ENCODE measurements at regions not wholly inside any gene's neighbourhood (a gene's known extent, or its start where the extent isn't known, plus 50 kb on each side); places are given as distances from the start of the nearest gene placed in this dataset.
A peak's percentile ranks its signal among the peaks of the same experiment; 100 is the strongest.

GRCh38 chr5:106522296-106522695, 1148.4 kb downstream of the EFNA5 start:
- no peaks in the 10 kb centered on the region for H3K36me3 ChIP-seq (ENCODE audit: insufficient read depth, low read length)
- H3K79me2 ChIP-seq (ENCODE audit: control insufficient read depth, insufficient read depth, low read length, unreplicated experiment) = no peaks in the 10 kb centered on the region
- H3K27me3 ChIP-seq (ENCODE audit: insufficient read depth, low read length) = no peaks in the 10 kb centered on the region
- peak overlapping the region; percentile 58 for H3K27ac ChIP-seq (ENCODE audit: low read depth, low read length)
- H3K4me3 ChIP-seq (ENCODE audit: low read depth, low read length) = no peak overlapping the region
- peaks cover 23% of the 10 kb centered on the region for H3K4me1 ChIP-seq (ENCODE audit: control insufficient read depth, insufficient read depth, low read length, unreplicated experiment)
- H2AFZ ChIP-seq (ENCODE audit: low read length, unreplicated experiment) = peak overlapping the region; percentile 45

DNA sequence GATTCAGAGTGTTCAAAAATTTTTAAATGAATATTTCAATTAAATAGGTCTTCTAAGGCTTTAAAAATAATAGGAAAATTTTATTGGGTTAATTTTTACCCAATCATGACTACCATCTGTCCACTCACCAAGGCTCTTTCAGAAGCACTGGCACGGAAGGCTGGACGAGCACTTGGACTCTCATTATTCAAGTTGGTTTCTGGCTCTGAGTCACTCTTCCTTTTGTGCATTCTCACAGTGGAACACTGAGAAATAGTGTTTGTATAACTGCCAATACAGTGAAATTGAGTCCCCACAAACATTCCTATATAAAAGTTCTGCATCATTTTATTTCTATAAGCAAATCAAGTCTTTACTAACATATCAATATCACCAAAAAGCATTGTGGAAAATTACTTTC, 1149.0 kb downstream of the EFNA5 start:
- no peaks in the 10 kb centered on the region for H3K36me3 ChIP-seq (ENCODE audit: insufficient read depth, low read length)
- H3K4me1 ChIP-seq (ENCODE audit: control insufficient read depth, insufficient read depth, low read length, unreplicated experiment) = peaks cover 23% of the 10 kb centered on the region
- no peak overlapping the region for H3K4me3 ChIP-seq (ENCODE audit: low read depth, low read length)
- no peak overlapping the region for H2AFZ ChIP-seq (ENCODE audit: low read length, unreplicated experiment)
- peak overlapping the region; percentile 58 for H3K27ac ChIP-seq (ENCODE audit: low read depth, low read length)
- no peaks in the 10 kb centered on the region for H3K27me3 ChIP-seq (ENCODE audit: insufficient read depth, low read length)
- H3K79me2 ChIP-seq (ENCODE audit: control insufficient read depth, insufficient read depth, low read length, unreplicated experiment) = no peaks in the 10 kb centered on the region

DNA sequence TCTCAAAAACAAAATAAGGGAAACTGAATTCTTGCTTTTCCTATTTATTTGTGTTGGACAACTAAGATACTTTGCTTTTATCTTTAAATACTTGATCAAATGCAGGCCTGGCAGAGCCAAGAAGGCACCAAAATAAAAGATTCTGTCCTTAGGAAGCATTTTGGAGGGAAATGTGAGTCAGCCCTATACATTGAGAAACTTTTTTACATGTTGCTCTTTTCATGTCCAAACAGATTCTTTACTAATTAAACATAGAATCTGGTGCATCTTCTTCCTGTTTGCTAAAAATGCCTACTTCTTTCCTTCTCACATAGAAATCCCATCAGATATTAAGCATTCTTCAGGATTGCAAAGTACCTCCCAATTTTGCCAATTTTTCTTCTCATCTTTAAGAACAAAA, 1160.4 kb downstream of the EFNA5 start:
- no peak overlapping the region for H2AFZ ChIP-seq (ENCODE audit: low read length, unreplicated experiment)
- no peaks in the 10 kb centered on the region for H3K36me3 ChIP-seq (ENCODE audit: insufficient read depth, low read length)
- H3K4me1 ChIP-seq (ENCODE audit: control insufficient read depth, insufficient read depth, low read length, unreplicated experiment) = no peaks in the 10 kb centered on the region
- H3K27ac ChIP-seq (ENCODE audit: low read depth, low read length) = no peak overlapping the region
- H3K27me3 ChIP-seq (ENCODE audit: insufficient read depth, low read length) = no peaks in the 10 kb centered on the region
- no peaks in the 10 kb centered on the region for H3K79me2 ChIP-seq (ENCODE audit: control insufficient read depth, insufficient read depth, low read length, unreplicated experiment)
- no peak overlapping the region for H3K4me3 ChIP-seq (ENCODE audit: low read depth, low read length)

DNA sequence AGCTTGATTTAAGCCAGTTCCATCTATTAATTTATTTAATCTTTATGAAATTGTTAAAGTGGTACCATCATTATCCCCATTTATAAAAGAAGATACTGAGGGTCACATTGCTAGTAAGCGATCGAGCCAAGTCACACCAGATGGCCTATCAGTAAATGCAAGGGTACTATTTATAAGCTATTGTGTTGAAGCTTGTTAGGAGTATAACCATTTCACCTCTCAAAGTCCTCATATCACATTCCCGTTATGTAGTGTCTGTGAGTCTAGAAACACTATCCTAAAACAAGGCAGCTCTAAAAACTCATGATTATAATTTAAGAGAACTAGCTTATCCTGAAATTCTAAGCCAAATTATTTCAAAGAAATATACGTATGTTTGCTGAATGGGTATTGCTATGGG, 1161.8 kb downstream of the EFNA5 start:
- Histone ChIP-seq H3K36me3 (ENCODE audit: insufficient read depth, low read length) (no peaks in the 10 kb centered on the region), H3K4me3 (ENCODE audit: low read depth, low read length) (no peak overlapping the region), H2AFZ (ENCODE audit: low read length, unreplicated experiment) (no peak overlapping the region), H3K79me2 (ENCODE audit: control insufficient read depth, insufficient read depth, low read length, unreplicated experiment) (no peaks in the 10 kb centered on the region), H3K27ac (ENCODE audit: low read depth, low read length) (no peak overlapping the region), H3K4me1 (ENCODE audit: control insufficient read depth, insufficient read depth, low read length, unreplicated experiment) (no peaks in the 10 kb centered on the region), H3K27me3 (ENCODE audit: insufficient read depth, low read length) (no peaks in the 10 kb centered on the region)

DNA sequence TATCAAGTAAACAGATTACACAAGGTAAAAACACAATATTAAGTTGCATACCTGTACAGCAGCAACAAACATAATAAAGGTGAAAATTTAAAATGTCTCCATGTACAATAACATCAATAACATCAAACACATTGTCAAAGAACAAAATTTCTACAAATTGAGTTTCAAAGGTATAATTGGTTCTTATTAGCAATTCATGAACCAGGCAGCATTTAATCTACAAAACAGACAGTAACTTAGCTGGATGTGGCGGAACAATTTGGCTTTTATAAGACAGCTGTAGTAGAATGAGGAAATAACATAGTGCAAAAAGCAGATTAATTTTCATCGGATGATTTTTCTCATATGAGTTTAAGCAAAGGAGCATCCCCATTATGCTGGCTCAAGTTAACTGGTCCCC, 1176.8 kb downstream of the EFNA5 start:
- H3K4me3 ChIP-seq (ENCODE audit: low read depth, low read length) = no peak overlapping the region
- no peaks in the 10 kb centered on the region for H3K4me1 ChIP-seq (ENCODE audit: control insufficient read depth, insufficient read depth, low read length, unreplicated experiment)
- H3K27me3 ChIP-seq (ENCODE audit: insufficient read depth, low read length) = no peaks in the 10 kb centered on the region
- no peak overlapping the region for H3K27ac ChIP-seq (ENCODE audit: low read depth, low read length)
- H3K79me2 ChIP-seq (ENCODE audit: control insufficient read depth, insufficient read depth, low read length, unreplicated experiment) = no peaks in the 10 kb centered on the region
- no peaks in the 10 kb centered on the region for H3K36me3 ChIP-seq (ENCODE audit: insufficient read depth, low read length)
- H2AFZ ChIP-seq (ENCODE audit: low read length, unreplicated experiment) = no peak overlapping the region

DNA sequence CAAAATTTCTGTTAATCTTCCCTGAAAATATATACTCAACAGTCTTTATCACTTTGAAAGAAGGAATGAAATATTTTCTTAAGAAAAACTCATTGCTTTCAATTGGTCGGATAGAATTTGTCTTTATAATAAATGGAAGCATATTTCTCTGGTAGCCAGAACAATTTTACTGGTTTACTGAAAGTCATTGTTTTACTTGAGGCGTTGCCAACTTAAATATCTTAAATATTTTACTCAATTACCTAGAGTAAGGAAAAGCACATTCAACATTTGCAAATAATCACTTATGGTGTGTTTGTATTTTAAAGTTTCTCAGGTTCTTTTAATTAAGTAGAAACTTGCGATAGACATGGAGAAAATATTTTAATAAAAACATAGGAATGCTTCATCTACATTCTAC, 1181.7 kb downstream of the EFNA5 start:
- Histone ChIP-seq H3K4me1 (ENCODE audit: control insufficient read depth, insufficient read depth, low read length, unreplicated experiment) (no peaks in the 10 kb centered on the region), H3K36me3 (ENCODE audit: insufficient read depth, low read length) (no peaks in the 10 kb centered on the region), H3K4me3 (ENCODE audit: low read depth, low read length) (no peak overlapping the region), H3K79me2 (ENCODE audit: control insufficient read depth, insufficient read depth, low read length, unreplicated experiment) (no peaks in the 10 kb centered on the region), H3K27me3 (ENCODE audit: insufficient read depth, low read length) (no peaks in the 10 kb centered on the region), H3K27ac (ENCODE audit: low read depth, low read length) (no peak overlapping the region), H2AFZ (ENCODE audit: low read length, unreplicated experiment) (peak overlapping the region; percentile 58)

DNA sequence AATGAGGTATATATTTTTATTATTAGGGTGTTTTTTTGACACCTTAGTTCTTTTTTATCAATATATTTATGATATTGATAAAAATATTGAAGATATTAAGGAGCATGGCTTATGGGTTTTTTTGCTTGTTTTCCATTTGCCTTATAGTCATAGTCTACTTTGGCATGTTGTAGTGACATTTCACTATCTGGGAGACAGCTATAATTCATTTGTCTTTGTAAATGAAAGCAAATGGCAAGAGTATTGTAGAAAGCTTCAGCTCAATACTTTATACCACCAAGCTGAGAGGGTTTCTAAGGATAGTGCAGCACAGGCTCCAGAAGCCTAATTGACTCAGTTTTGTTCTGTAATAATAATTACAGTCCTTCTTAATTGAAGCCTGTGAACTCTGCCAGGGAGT, 1182.3 kb downstream of the EFNA5 start:
- Histone ChIP-seq H3K27ac (ENCODE audit: low read depth, low read length) (no peak overlapping the region), H3K4me3 (ENCODE audit: low read depth, low read length) (no peak overlapping the region), H3K4me1 (ENCODE audit: control insufficient read depth, insufficient read depth, low read length, unreplicated experiment) (no peaks in the 10 kb centered on the region), H3K36me3 (ENCODE audit: insufficient read depth, low read length) (no peaks in the 10 kb centered on the region), H3K79me2 (ENCODE audit: control insufficient read depth, insufficient read depth, low read length, unreplicated experiment) (no peaks in the 10 kb centered on the region), H3K27me3 (ENCODE audit: insufficient read depth, low read length) (no peaks in the 10 kb centered on the region), H2AFZ (ENCODE audit: low read length, unreplicated experiment) (peak overlapping the region; percentile 58)

DNA sequence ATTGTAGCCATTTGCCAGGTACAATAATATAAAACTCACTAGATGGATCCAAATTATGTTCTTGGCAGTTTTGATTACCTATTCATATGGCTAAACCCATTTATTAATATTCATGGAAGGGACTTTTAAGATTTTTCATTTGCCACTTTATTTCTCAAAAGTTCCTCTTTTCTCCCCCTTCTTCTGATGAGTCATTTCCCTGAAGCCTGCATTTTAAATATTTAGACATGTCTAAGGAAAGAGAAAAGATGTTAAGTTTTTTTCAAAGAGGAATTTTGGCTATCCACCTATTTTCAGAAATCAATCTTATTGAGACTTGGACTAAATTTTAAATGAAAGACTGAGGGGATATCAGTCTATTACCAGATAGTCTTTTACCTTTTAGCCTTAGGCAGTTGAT, 1189.4 kb downstream of the EFNA5 start:
- peaks cover 6% of the 10 kb centered on the region for H3K4me1 ChIP-seq (ENCODE audit: control insufficient read depth, insufficient read depth, low read length, unreplicated experiment)

GRCh38 chr5:106476630-106477029, 1194.1 kb downstream of the EFNA5 start:
- Histone ChIP-seq H3K27ac (ENCODE audit: low read depth, low read length) (no peak overlapping the region), H3K4me3 (ENCODE audit: low read depth, low read length) (no peak overlapping the region), H3K4me1 (ENCODE audit: control insufficient read depth, insufficient read depth, low read length, unreplicated experiment) (peaks cover 6% of the 10 kb centered on the region), H3K79me2 (ENCODE audit: control insufficient read depth, insufficient read depth, low read length, unreplicated experiment) (no peaks in the 10 kb centered on the region), H3K36me3 (ENCODE audit: insufficient read depth, low read length) (no peaks in the 10 kb centered on the region), H2AFZ (ENCODE audit: low read length, unreplicated experiment) (no peak overlapping the region), H3K27me3 (ENCODE audit: insufficient read depth, low read length) (no peaks in the 10 kb centered on the region)

More for the DNA sequence above, 1189.4 kb downstream of the EFNA5 start:
- Histone ChIP-seq H3K36me3 (ENCODE audit: insufficient read depth, low read length) (no peaks in the 10 kb centered on the region), H3K27ac (ENCODE audit: low read depth, low read length) (no peak overlapping the region), H2AFZ (ENCODE audit: low read length, unreplicated experiment) (peak overlapping the region; percentile 60), H3K27me3 (ENCODE audit: insufficient read depth, low read length) (no peaks in the 10 kb centered on the region), H3K79me2 (ENCODE audit: control insufficient read depth, insufficient read depth, low read length, unreplicated experiment) (no peaks in the 10 kb centered on the region), H3K4me3 (ENCODE audit: low read depth, low read length) (no peak overlapping the region)

- no peaks in the 10 kb centered on the region for H3K36me3 ChIP-seq (ENCODE audit: insufficient read depth, low read length)
- no peaks in the 10 kb centered on the region for H3K79me2 ChIP-seq (ENCODE audit: control insufficient read depth, insufficient read depth, low read length, unreplicated experiment)
- no peak overlapping the region for H3K4me3 ChIP-seq (ENCODE audit: low read depth, low read length)
- no peaks in the 10 kb centered on the region for H3K4me1 ChIP-seq (ENCODE audit: control insufficient read depth, insufficient read depth, low read length, unreplicated experiment)
- H2AFZ ChIP-seq (ENCODE audit: low read length, unreplicated experiment) = no peak overlapping the region
- H3K27me3 ChIP-seq (ENCODE audit: insufficient read depth, low read length) = no peaks in the 10 kb centered on the region
- H3K27ac ChIP-seq (ENCODE audit: low read depth, low read length) = no peak overlapping the region
Measured at GRCh38 chr5:106474066-106474465, 1196.7 kb downstream of the EFNA5 start.

DNA sequence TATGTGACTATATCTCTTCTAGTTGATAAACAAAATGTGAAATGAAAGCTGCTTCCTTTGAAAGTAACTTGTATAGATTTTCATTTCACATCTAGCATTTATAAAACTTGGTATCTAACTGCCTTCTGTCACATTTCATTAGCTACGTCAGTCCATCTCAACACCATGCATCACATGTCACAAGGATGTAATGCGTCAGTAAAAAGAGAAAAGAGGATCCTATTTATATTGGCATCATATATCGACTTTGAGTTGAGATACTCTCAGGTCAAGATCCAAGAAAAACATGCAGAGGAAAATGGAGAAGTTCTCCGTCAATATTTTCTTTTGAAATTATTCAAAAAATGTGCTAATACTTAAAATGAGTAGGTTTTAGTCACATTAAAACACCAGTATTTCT, 1211.2 kb downstream of the EFNA5 start:
- no peaks in the 10 kb centered on the region for H3K79me2 ChIP-seq (ENCODE audit: control insufficient read depth, insufficient read depth, low read length, unreplicated experiment)
- peak overlapping the region; percentile 61 for H3K27ac ChIP-seq (ENCODE audit: low read depth, low read length)
- no peaks in the 10 kb centered on the region for H3K36me3 ChIP-seq (ENCODE audit: insufficient read depth, low read length)
- H3K4me1 ChIP-seq (ENCODE audit: control insufficient read depth, insufficient read depth, low read length, unreplicated experiment) = peaks cover 10% of the 10 kb centered on the region
- no peaks in the 10 kb centered on the region for H3K27me3 ChIP-seq (ENCODE audit: insufficient read depth, low read length)
- H2AFZ ChIP-seq (ENCODE audit: low read length, unreplicated experiment) = no peak overlapping the region
- H3K4me3 ChIP-seq (ENCODE audit: low read depth, low read length) = no peak overlapping the region; the same call in 1 of the 2 replicates

Data from ACC112 (cell line).